HL-60 (cell line): ENCODE measurements at regions not wholly inside any gene's neighbourhood (a gene's known extent, or its start where the extent isn't known, plus 50 kb on each side); places are given as distances from the start of the nearest gene placed in this dataset.

Source experiments
- DNase-seq, 2 experiments: peaks; one replicate each; pipeline ENCODE4 v3.0.0-alpha.2; 2010 to 2020; ENCODE audit warnings: low read depth in 1 of 2, low spot score in 1 of 2
- H3K27ac ChIP-seq: fragments of 250-450 bp; sonication (Bioruptor Pico); replicated peaks from 2 replicates; pipeline ENCODE4 v1.5.1; 2020; ENCODE audit warnings: mild to moderate bottlenecking, moderate library complexity
- H3K27me3 ChIP-seq: fragments of 250-450 bp; sonication (Bioruptor Pico); 2 replicates; pipeline ENCODE4 v1.5.1; 2021; ENCODE audit warnings: mild to moderate bottlenecking, moderate library complexity; ENCODE audit not compliant: insufficient read depth, poor library complexity, severe bottlenecking
- H3K4me3 ChIP-seq: replicated peaks from 2 replicates; pipeline ENCODE4 v1.5.1; 2011; ENCODE audit warnings: mild to moderate bottlenecking, control low read depth, low read length; ENCODE audit not compliant: insufficient read depth
- GABPA ChIP-seq: IDR thresholded peaks from 2 replicates; pipeline ENCODE4 v1.6.1; 2012; ENCODE audit warnings: low read depth
- POLR2AphosphoS5 ChIP-seq: IDR thresholded peaks from 2 replicates; pipeline ENCODE4 v1.6.1; 2012; ENCODE audit warnings: low read depth
- REST ChIP-seq: IDR thresholded peaks from 2 replicates; pipeline ENCODE4 v1.6.1; 2012; ENCODE audit warnings: low read depth; ENCODE audit not compliant: insufficient replicate concordance
- SPI1 ChIP-seq: IDR thresholded peaks from 2 replicates; pipeline ENCODE4 v1.6.1; 2012; ENCODE audit warnings: low read depth, mild to moderate bottlenecking, borderline replicate concordance
- TF ChIP-seq, protein P1 (sequence below): IDR thresholded peaks from one replicate; pipeline ENCODE4 v1.5.1; 2011; ENCODE audit warnings: low read length, control low read depth, inconsistent platforms; ENCODE audit not compliant: insufficient read depth

- no peak overlapping the region for H3K4me3 ChIP-seq
- peaks cover 2% of the 10 kb centered on the region for H3K27me3 ChIP-seq
- no peak for DNase-seq
- no peak overlapping the region for H3K27ac ChIP-seq
- TF ChIP-seq SPI1 (no peak), GABPA (no peak), POLR2AphosphoS5 (no peak), REST (no peak)
- TF ChIP-seq, protein P1, sequence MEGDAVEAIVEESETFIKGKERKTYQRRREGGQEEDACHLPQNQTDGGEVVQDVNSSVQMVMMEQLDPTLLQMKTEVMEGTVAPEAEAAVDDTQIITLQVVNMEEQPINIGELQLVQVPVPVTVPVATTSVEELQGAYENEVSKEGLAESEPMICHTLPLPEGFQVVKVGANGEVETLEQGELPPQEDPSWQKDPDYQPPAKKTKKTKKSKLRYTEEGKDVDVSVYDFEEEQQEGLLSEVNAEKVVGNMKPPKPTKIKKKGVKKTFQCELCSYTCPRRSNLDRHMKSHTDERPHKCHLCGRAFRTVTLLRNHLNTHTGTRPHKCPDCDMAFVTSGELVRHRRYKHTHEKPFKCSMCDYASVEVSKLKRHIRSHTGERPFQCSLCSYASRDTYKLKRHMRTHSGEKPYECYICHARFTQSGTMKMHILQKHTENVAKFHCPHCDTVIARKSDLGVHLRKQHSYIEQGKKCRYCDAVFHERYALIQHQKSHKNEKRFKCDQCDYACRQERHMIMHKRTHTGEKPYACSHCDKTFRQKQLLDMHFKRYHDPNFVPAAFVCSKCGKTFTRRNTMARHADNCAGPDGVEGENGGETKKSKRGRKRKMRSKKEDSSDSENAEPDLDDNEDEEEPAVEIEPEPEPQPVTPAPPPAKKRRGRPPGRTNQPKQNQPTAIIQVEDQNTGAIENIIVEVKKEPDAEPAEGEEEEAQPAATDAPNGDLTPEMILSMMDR, result no peak
Measured at GRCh38 chr11:27188696-27189095, 148.1 kb downstream of the BBOX1 start.

DNA sequence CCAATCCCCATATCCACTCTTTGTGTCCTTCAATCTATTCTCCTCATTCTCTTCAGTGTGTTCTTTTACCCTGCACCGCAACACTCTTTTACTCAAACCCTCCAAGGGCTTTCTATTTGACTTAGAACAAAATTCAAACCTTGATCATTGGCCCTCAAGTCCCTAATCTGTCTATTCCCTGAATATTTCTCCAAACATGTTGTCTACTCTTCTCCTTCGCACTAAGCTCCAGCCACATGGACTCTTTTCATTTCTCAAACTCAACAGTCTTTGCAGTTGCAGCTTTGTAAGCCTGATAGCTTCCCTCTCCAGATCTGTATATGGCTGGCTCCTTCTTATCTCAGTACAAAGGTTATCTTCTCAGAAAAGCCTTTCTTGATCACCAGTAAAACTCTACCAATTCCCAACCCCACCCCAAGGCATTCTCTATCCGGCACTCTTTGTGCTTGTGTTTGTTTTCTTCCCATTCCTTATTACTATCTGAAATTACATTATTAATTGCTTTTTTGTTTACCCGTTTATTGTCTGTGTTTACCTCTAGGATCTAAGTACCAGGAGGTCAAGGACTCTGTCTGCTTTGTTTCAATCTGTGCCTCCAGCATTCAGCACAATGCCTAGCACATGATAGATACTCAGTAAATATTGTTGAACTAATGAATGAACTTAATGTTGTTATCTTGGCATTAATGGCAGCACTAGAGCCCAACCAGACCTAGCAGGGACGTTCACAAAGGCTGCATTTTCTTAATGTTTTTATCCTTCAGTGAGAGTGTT lies 147.4 kb downstream of the BBOX1 start:
- no peak for DNase-seq
- H3K27me3 ChIP-seq, result peaks cover 2% of the 10 kb centered on the region
- TF ChIP-seq SPI1 (no peak), REST (no peak), POLR2AphosphoS5 (no peak), GABPA (no peak)
- TF ChIP-seq, protein P1, result no peak
- no peak overlapping the region for H3K4me3 ChIP-seq
- no peak overlapping the region for H3K27ac ChIP-seq

DNA sequence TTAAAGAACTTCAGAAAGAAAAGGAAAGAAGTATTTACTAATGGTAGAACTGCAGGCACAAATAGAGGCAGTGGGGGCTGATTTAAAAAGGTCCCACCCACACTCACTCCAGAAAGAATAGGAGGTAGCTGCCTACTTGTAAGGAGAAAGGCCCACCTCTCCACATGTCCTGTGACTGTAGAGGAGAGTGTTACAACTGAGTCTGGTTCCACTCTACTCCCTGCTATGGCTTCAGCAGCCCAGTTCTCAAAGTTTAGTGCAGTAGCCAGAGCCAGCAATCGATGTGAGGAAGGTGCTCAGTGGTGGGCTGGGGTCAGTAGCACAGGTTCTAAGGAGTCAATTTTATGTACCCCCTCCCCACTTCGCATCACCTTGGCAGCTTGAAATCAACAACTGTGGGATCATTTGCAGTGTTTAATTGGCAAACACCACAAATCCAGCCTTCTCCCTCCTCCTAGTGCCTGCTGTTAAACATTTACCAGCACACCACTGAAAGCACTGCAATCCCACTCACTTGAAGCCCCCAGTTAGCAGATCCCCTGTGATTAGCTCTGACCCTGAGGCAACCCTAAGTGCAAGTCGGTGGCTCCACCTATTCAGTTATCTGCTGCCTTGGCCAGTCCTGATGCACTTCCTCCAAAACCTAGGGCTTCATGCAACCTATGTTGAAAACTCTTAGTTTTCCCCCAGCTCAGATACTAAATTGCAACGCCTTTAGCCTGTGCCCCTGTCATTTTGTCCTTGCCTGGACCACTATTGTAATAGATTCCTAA lies 146.6 kb downstream of the BBOX1 start:
- Histone ChIP-seq H3K27ac (no peak overlapping the region), H3K27me3 (peaks cover 2% of the 10 kb centered on the region), H3K4me3 (no peak overlapping the region)
- TF ChIP-seq SPI1, result no peak
- TF ChIP-seq GABPA, result no peak
- TF ChIP-seq POLR2AphosphoS5, result no peak
- TF ChIP-seq, protein P1, result no peak
- TF ChIP-seq REST, result no peak
- no peak for DNase-seq
